GM21360 (cell line): ENCODE measurements at regions not wholly inside any gene's neighbourhood (a gene's known extent, or its start where the extent isn't known, plus 50 kb on each side); places are given as distances from the start of the nearest gene placed in this dataset.

Source experiments
- ATAC-seq: cut with Tn5 transposase; IDR thresholded peaks from one replicate; pipeline ENCODE4 v1.9.1; 2021; ENCODE audit warnings: mild to moderate bottlenecking, moderate library complexity; ENCODE audit not compliant: unreplicated experiment

- no peak for ATAC-seq
Observed at GRCh38 chr12:107271523-107271922, 178.2 kb upstream of the CRY1 start.

GRCh38 chr12:107275530-107275929, 182.2 kb upstream of the CRY1 start:
- ATAC-seq: no peak

- no peak for ATAC-seq
Observed at GRCh38 chr12:107277855-107278254, 184.5 kb upstream of the CRY1 start.

GRCh38 chr12:107282628-107283027, 189.3 kb upstream of the CRY1 start:
- ATAC-seq: no peak

- no peak for ATAC-seq
Observed at GRCh38 chr12:107283652-107284051, 190.3 kb upstream of the CRY1 start.

GRCh38 chr12:107284692-107285091, 191.3 kb upstream of the CRY1 start:
- ATAC-seq: no peak

- ATAC-seq: no peak
Observed at GRCh38 chr12:107287436-107288413, 194.4 kb upstream of the CRY1 start.

GRCh38 chr12:107288414-107289127, 195.2 kb upstream of the CRY1 start:
- no peak for ATAC-seq

GRCh38 chr12:107291018-107291417, 197.7 kb upstream of the CRY1 start:
- ATAC-seq: no peak

GRCh38 chr12:107296681-107297089, 203.3 kb upstream of the CRY1 start:
- ATAC-seq: no peak

GRCh38 chr12:107302649-107303341, 209.4 kb upstream of the CRY1 start:
- no peak for ATAC-seq

GRCh38 chr12:107304588-107305532, 211.5 kb upstream of the CRY1 start:
- ATAC-seq: no peak

- no peak for ATAC-seq
Observed at GRCh38 chr12:107306141-107306659, 212.9 kb upstream of the CRY1 start.

- no peak for ATAC-seq
Observed at GRCh38 chr12:107308310-107308709, 215.0 kb upstream of the CRY1 start.

GRCh38 chr12:107309020-107309419, 215.7 kb upstream of the CRY1 start:
- no peak for ATAC-seq

- ATAC-seq: no peak
Observed at GRCh38 chr12:107310621-107311020, 217.3 kb upstream of the CRY1 start.

- no peak for ATAC-seq
Observed at GRCh38 chr12:107311682-107312081, 218.3 kb upstream of the CRY1 start.

- ATAC-seq: no peak
Observed at GRCh38 chr12:107317751-107318555, 224.6 kb upstream of the CRY1 start.

- ATAC-seq: no peak
Observed at GRCh38 chr12:107318556-107318805, 225.1 kb upstream of the CRY1 start.
